Bronchial epithelial cell (primary cell): ENCODE measurements at regions not wholly inside any gene's neighbourhood (a gene's known extent, or its start where the extent isn't known, plus 50 kb on each side); places are given as distances from the start of the nearest gene placed in this dataset.
"Not testable (repeated sequence)": the region's sequence is repeated elsewhere in the genome, so short reads cannot be mapped to it uniquely, and the experiment has no call there.

Experiments
- DNase-seq: peaks from one replicate; pipeline ENCODE4 v3.0.0-alpha.2; 2010; ENCODE audit warnings: low read depth
- FAIRE-seq: peaks from 2 replicates; lab custom pipeline; 2011; peaks lifted over from hg19 to GRCh38; lab: Jason Lieb, UNC
- H3K27me3 ChIP-seq: 2 replicates; pipeline ENCODE4 v1.5.1; 2011; ENCODE audit warnings: low read length; ENCODE audit not compliant: control insufficient read depth, insufficient read depth
- H3K36me3 ChIP-seq: 2 replicates; pipeline ENCODE4 v1.5.1; 2011; ENCODE audit warnings: low read length; ENCODE audit not compliant: control insufficient read depth, insufficient read depth
- H3K4me3 ChIP-seq: 2 replicates; pipeline ENCODE4 v1.5.1; 2011; ENCODE audit warnings: mild to moderate bottlenecking, low read depth, low read length, control low read depth
- TF ChIP-seq, protein P1 (sequence below): IDR thresholded peaks from 2 replicates; pipeline ENCODE4 v1.5.1; 2011; ENCODE audit warnings: mild to moderate bottlenecking, moderate library complexity, low read length, control low read depth, inconsistent platforms; ENCODE audit not compliant: insufficient read depth, severe bottlenecking

DNA sequence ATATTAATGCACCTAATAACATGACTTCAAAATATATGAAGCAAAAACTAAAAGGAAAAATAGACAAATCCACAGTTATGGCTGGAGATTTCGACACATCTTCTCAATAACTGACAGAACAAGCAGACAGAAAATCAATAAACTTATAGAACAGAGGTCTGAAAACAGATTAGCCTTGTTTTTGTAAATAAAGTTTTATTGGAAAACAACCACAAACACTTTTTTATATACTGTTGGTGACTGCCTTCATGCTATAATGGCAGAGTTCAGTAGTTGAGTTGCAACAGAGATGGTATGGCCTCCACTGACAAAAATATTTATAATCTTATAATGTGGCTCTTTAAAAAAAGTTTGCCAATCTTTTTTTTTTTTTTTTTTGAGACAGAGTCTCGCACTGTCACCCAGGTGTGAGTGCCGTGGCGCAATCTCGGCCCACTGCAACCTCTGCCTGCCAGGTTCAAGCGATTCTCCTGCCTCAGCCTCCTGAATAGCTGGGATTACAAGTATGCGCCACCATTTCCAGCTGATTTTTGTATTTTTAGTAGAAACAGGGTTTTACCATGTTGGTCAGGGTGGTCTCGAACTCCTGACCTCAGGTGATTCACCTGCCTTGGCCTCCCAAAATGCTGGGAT, 52.2 kb upstream of the GATA2 start:
- Histone ChIP-seq H3K4me3 (no peak overlapping the region), H3K36me3 (no peaks in the 10 kb centered on the region), H3K27me3 (no peaks in the 10 kb centered on the region)
- FAIRE-seq (no peak), DNase-seq (no peak)
- TF ChIP-seq, protein P1, sequence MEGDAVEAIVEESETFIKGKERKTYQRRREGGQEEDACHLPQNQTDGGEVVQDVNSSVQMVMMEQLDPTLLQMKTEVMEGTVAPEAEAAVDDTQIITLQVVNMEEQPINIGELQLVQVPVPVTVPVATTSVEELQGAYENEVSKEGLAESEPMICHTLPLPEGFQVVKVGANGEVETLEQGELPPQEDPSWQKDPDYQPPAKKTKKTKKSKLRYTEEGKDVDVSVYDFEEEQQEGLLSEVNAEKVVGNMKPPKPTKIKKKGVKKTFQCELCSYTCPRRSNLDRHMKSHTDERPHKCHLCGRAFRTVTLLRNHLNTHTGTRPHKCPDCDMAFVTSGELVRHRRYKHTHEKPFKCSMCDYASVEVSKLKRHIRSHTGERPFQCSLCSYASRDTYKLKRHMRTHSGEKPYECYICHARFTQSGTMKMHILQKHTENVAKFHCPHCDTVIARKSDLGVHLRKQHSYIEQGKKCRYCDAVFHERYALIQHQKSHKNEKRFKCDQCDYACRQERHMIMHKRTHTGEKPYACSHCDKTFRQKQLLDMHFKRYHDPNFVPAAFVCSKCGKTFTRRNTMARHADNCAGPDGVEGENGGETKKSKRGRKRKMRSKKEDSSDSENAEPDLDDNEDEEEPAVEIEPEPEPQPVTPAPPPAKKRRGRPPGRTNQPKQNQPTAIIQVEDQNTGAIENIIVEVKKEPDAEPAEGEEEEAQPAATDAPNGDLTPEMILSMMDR: no peak

DNA sequence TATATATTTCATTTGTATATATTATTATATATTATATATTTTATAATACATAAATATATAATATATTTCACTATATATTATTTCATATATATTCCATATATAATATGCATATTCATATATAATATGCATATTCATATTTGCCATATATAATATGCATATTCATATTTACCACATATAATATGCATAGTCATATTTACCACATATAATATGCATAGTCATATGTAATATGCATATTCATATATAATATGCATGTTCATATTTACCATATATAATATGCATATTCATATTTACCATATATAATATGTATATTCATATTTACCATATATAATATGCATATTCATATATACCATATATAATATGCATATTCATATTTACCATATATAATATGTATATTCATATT, 51.2 kb upstream of the GATA2 start:
- TF ChIP-seq, protein P1: no peak
- Histone ChIP-seq H3K27me3 (no peaks in the 10 kb centered on the region), H3K36me3 (no peaks in the 10 kb centered on the region), H3K4me3 (no peak overlapping the region)
- FAIRE-seq (no peak), DNase-seq (no peak)

DNA sequence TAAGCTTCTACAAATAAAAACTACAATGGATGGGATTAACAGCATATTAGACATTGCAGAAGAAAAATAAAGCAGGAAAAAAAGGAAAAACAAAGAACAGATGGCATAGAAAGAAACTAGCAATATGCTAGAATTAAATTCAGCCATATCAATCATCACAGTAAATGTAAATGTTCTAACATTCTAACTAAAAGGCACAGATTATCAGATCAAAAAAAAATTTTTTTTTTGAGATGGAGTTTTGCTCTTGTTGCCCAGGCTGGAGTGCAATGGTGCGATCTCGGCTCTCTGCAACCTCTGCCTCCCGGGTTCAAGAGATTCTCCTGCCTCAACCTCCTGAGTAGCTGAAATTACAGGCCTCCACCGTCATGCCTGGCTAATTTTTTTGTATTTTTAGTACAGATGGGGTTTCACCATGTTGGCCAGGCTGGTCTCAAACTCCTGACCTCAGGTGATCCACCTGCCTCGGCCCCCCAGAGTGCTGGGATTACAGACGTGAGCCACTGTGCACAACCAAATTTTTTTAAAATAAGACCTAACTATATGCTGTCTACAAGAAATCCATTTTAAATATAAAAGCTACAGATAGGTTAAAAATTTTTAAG, 50.7 kb upstream of the GATA2 start:
- H3K4me3 ChIP-seq, FAIRE-seq, H3K27me3 ChIP-seq, DNase-seq, H3K36me3 ChIP-seq: not testable (repeated sequence)
